ENCODE measurements at regions not wholly inside any gene's neighbourhood (a gene's known extent, or its start where the extent isn't known, plus 50 kb on each side); places are given as distances from the start of the nearest gene placed in this dataset.

GRCh38 chr10:131638049-131638879 lies 262.5 kb upstream of the PPP2R2D start:
- Histone ChIP-seq H3K4me1 (no peaks in the 10 kb centered on the region), H3K9me3 (peaks cover 0 to 34% (median 9%) of the 10 kb centered on the region in 4 donors), H3K27me3 (no peaks in the 10 kb centered on the region), H3K36me3 (no peaks in the 10 kb centered on the region), H3K4me3 (no peak overlapping the region), H3K27ac (no peak overlapping the region)
- no peak for TF ChIP-seq CTCF (IDR thresholded peaks at IDR 0.05)
- TF ChIP-seq EP300 (IDR thresholded peaks at IDR 0.05): no peak
- no peak for TF ChIP-seq POLR2A (IDR thresholded peaks at IDR 0.05)
- WGBS, 2 donors: 82 to 92% methylated on average over 11 to 13 of the region's 14 CpGs
- DNase-seq (ENCODE audit: low spot score in 2 of 2): no peak

GRCh38 chr10:131638880-131639278 lies 261.9 kb upstream of the PPP2R2D start:
- Histone ChIP-seq H3K27me3 (no peaks in the 10 kb centered on the region), H3K9me3 (peaks cover 0 to 34% (median 9%) of the 10 kb centered on the region in 4 donors), H3K4me1 (no peaks in the 10 kb centered on the region), H3K36me3 (no peaks in the 10 kb centered on the region), H3K27ac (no peak overlapping the region), H3K4me3 (no peak overlapping the region)
- DNase-seq (ENCODE audit: low spot score in 2 of 2): no peak
- WGBS, 2 donors: 86 to 87% methylated on average over 4 of the region's 4 CpGs
- TF ChIP-seq EP300 (IDR thresholded peaks at IDR 0.05) (no peak), POLR2A (IDR thresholded peaks at IDR 0.05) (no peak), CTCF (IDR thresholded peaks at IDR 0.05) (no peak)

- 49 to 89% methylated on average over 2 of the region's 2 CpGs for WGBS, 2 donors
- no peak for DNase-seq (ENCODE audit: low spot score in 2 of 2)
- no peaks in the 10 kb centered on the region for H3K27me3 ChIP-seq
- no peaks in the 10 kb centered on the region for H3K36me3 ChIP-seq
- no peak overlapping the region for H3K4me3 ChIP-seq
- TF ChIP-seq CTCF (IDR thresholded peaks at IDR 0.05): no peak
- no peak for TF ChIP-seq EP300 (IDR thresholded peaks at IDR 0.05)
- TF ChIP-seq POLR2A (IDR thresholded peaks at IDR 0.05): no peak
- peaks cover 0 to 34% (median 9%) of the 10 kb centered on the region in 4 donors for H3K9me3 ChIP-seq
- no peak overlapping the region for H3K27ac ChIP-seq
- H3K4me1 ChIP-seq: peaks cover 0 to 9% (median 0%) of the 10 kb centered on the region in 4 donors
Observed at GRCh38 chr10:131640045-131640644, 260.7 kb upstream of the PPP2R2D start.

GRCh38 chr10:131641231-131641630 lies 259.6 kb upstream of the PPP2R2D start:
- DNase-seq (ENCODE audit: low spot score in 2 of 2): no peak
- H3K27me3 ChIP-seq: no peaks in the 10 kb centered on the region
- H3K36me3 ChIP-seq: no peaks in the 10 kb centered on the region
- H3K4me1 ChIP-seq: peaks cover 0 to 9% (median 0%) of the 10 kb centered on the region in 4 donors
- 61 to 69% methylated on average over 4 of the region's 4 CpGs for WGBS, 2 donors
- peaks cover 0 to 34% (median 9%) of the 10 kb centered on the region in 4 donors for H3K9me3 ChIP-seq
- H3K4me3 ChIP-seq: no peak overlapping the region
- H3K27ac ChIP-seq: no peak overlapping the region
- TF ChIP-seq EP300 (IDR thresholded peaks at IDR 0.05) (no peak), POLR2A (IDR thresholded peaks at IDR 0.05) (no peak), CTCF (IDR thresholded peaks at IDR 0.05) (no peak)

- H3K27me3 ChIP-seq: no peaks in the 10 kb centered on the region
- no peaks in the 10 kb centered on the region for H3K36me3 ChIP-seq
- peaks cover 0 to 9% (median 0%) of the 10 kb centered on the region in 4 donors for H3K4me1 ChIP-seq
- no peak overlapping the region for H3K4me3 ChIP-seq
- peaks cover 0 to 32% (median 9%) of the 10 kb centered on the region in 4 donors for H3K9me3 ChIP-seq
- no peak for DNase-seq (ENCODE audit: low spot score in 2 of 2)
- H3K27ac ChIP-seq: no peak overlapping the region
- WGBS, 2 donors: 74 to 88% methylated on average over 4 of the region's 4 CpGs
- TF ChIP-seq POLR2A (IDR thresholded peaks at IDR 0.05) (no peak), EP300 (IDR thresholded peaks at IDR 0.05) (no peak), CTCF (IDR thresholded peaks at IDR 0.05) (no peak)
Observed at GRCh38 chr10:131641898-131642297, 258.9 kb upstream of the PPP2R2D start.
